HCT116 (cell line): ENCODE measurements at regions not wholly inside any gene's neighbourhood (a gene's known extent, or its start where the extent isn't known, plus 50 kb on each side); places are given as distances from the start of the nearest gene placed in this dataset.

Experiments used
- ATAC-seq: fragments of 200-7000 bp; cut with Tn5 transposase; 2 replicates; pipeline ENCODE4 v1.9.1; 2020; ENCODE audit warnings: mild to moderate bottlenecking, moderate library complexity
- BruUV-seq: library from RNA; stranded (reverse); fragments of 400-500 nt; replicated peaks from 2 replicates; lab custom pipeline; 2021; lab: Mats Ljungman, UMichigan
- CTCF ChIA-PET: fragments of 300-600 bp; sonication (Branson Sonifier 250); formaldehyde crosslinking; loops from one replicate; lab custom pipeline; 2021; ENCODE audit warnings: antibody characterized with exemption; lab: Charles Lee
- POLR2A ChIA-PET: fragments of 300-600, 350-600 bp; sonication (Branson Sonifier 250); formaldehyde crosslinking; loops from one replicate; lab custom pipeline; 2021; ENCODE audit warnings: antibody characterized with exemption; lab: Charles Lee
- RAD21 ChIA-PET, 2 experiments: fragments of 300-600 bp; sonication (Branson Sonifier 250); formaldehyde crosslinking; loops; one replicate each; lab custom pipeline; 2023; ENCODE audit warnings: low total read pairs in 2 of 2; ENCODE audit not compliant: uncharacterized antibody in 2 of 2, unreplicated experiment in 2 of 2, low non-redundant PET in 1 of 2; lab: Charles Lee
- DNase-seq: peaks from one replicate; pipeline ENCODE4 v3.0.0-alpha.2; 2010; ENCODE audit warnings: low read depth, low spot score
- H2AFZ ChIP-seq: fragments of 200-600 bp; shearing (Covaris generic), sonication (generic); 2 replicates; pipeline ENCODE4 v1.6.1; 2017; ENCODE audit warnings: low read depth, mixed run types, mixed read lengths, antibody characterized with exemption, low read length; ENCODE audit not compliant: poor library complexity, severe bottlenecking
- H3K27ac ChIP-seq: 2 replicates; pipeline ENCODE4 v1.5.1; 2012; ENCODE audit warnings: low read depth, low read length
- H3K27me3 ChIP-seq: fragments of 200-600 bp; sonication (generic); 2 replicates; pipeline ENCODE4 v1.6.1; 2016; ENCODE audit warnings: mixed run types, low read length, mixed read lengths; ENCODE audit not compliant: insufficient read depth
- H3K36me3 ChIP-seq, 2 experiments: fragments of 200-500 bp in 1 of 2; fragments of 200-600 bp in 1 of 2; sonication (Bioruptor generic) in 1 of 2; sonication (generic) in 1 of 2; 2 replicates each; pipeline versions ENCODE4 v1.5.1 to v1.6.1; 2014 to 2016; ENCODE audit warnings: low read length in 2 of 2, inconsistent platforms in 1 of 2, mixed read lengths in 1 of 2, mixed run types in 1 of 2; ENCODE audit not compliant: insufficient read depth in 2 of 2, control insufficient read depth in 1 of 2
- H3K4me1 ChIP-seq, 2 experiments: fragments of 200-600 bp in 1 of 2; sonication (generic) in 1 of 2; 2 replicates each; pipeline versions ENCODE4 v1.5.1 to v1.6.1; 2012 to 2017; ENCODE audit warnings: low read length in 2 of 2, inconsistent platforms in 1 of 2, mild to moderate bottlenecking in 1 of 2, mixed read lengths in 1 of 2, mixed run types in 1 of 2, moderate library complexity in 1 of 2; ENCODE audit not compliant: insufficient read depth in 2 of 2, control insufficient read depth in 1 of 2
- H3K4me2 ChIP-seq: fragments of 200-600 bp; sonication (generic); 2 replicates; pipeline ENCODE4 v1.6.1; 2017; ENCODE audit warnings: mixed run types, low read length, mixed read lengths
- H3K4me3 ChIP-seq, 2 experiments: fragments of 200-600 bp in 1 of 2; sonication (generic) in 1 of 2; replicated peaks in 1 of 2; 2 replicates each; pipeline ENCODE4 v1.5.1; 2011 to 2016; ENCODE audit warnings: low read length in 2 of 2, control low read depth in 1 of 2, low read depth in 1 of 2, mild to moderate bottlenecking in 1 of 2, mixed read lengths in 1 of 2, mixed run types in 1 of 2
- H3K79me2 ChIP-seq: fragments of 200-600 bp; sonication (generic); 2 replicates; pipeline ENCODE4 v1.6.1; 2017; ENCODE audit warnings: mild to moderate bottlenecking, mixed run types, low read length, moderate library complexity, mixed read lengths; ENCODE audit not compliant: insufficient read depth
- H3K9ac ChIP-seq: fragments of 200-600 bp; sonication (generic); 2 replicates; pipeline ENCODE4 v1.6.1; 2016; ENCODE audit warnings: low read length, mixed read lengths
- H3K9me2 ChIP-seq: fragments of 200-600 bp; sonication (generic), shearing (Covaris generic); 2 replicates; pipeline ENCODE4 v1.6.1; 2017; ENCODE audit warnings: mixed run types, mild to moderate bottlenecking, moderate library complexity; ENCODE audit not compliant: insufficient read depth
- H3K9me3 ChIP-seq, 2 experiments: fragments of 200-500 bp in 1 of 2; fragments of 200-600 bp in 1 of 2; sonication (Bioruptor generic) in 1 of 2; sonication (generic) in 1 of 2; 2 replicates each; pipeline ENCODE4 v1.6.1; 2014 to 2017; ENCODE audit warnings: low read length in 2 of 2, mixed read lengths in 2 of 2, inconsistent platforms in 1 of 2, low read depth in 1 of 2, mild to moderate bottlenecking in 1 of 2, mixed run types in 1 of 2, moderate library complexity in 1 of 2; ENCODE audit not compliant: control insufficient read depth in 1 of 2, insufficient read depth in 1 of 2
- H4K20me1 ChIP-seq: fragments of 200-600 bp; sonication (generic), shearing (Covaris generic); 2 replicates; pipeline ENCODE4 v1.6.1; 2017; ENCODE audit warnings: mixed run types, mild to moderate bottlenecking, moderate library complexity; ENCODE audit not compliant: insufficient read depth
- CBX3 ChIP-seq: IDR thresholded peaks from 2 replicates; pipeline ENCODE4 v1.6.1; 2012; ENCODE audit warnings: low read depth
- CEBPB ChIP-seq: IDR thresholded peaks from 2 replicates; pipeline ENCODE4 v1.6.1; 2012; ENCODE audit warnings: low read depth
- EGR1 ChIP-seq: IDR thresholded peaks from 2 replicates; pipeline ENCODE4 v1.6.1; 2012; ENCODE audit warnings: low read depth
- EZH2 ChIP-seq: fragments of 200-600 bp; sonication (generic); IDR thresholded peaks from 2 replicates; pipeline ENCODE4 v1.6.1; 2017; ENCODE audit warnings: antibody characterized with exemption, mixed run types
- JUND ChIP-seq: IDR thresholded peaks from 2 replicates; pipeline ENCODE4 v1.6.1; 2012
- POLR2A ChIP-seq: IDR thresholded peaks from 2 replicates; pipeline ENCODE4 v1.7.0; 2011; ENCODE audit warnings: borderline replicate concordance; ENCODE audit not compliant: insufficient read depth, insufficient read length; ENCODE audit errors: extremely low read depth
- POLR2AphosphoS5 ChIP-seq: IDR thresholded peaks from 2 replicates; pipeline ENCODE4 v1.6.1; 2011; ENCODE audit warnings: mild to moderate bottlenecking, low read depth, low read length, moderate library complexity
- RAD21 ChIP-seq: IDR thresholded peaks from 2 replicates; pipeline ENCODE4 v1.6.1; 2012; ENCODE audit warnings: low read depth, mild to moderate bottlenecking
- SIN3A ChIP-seq: IDR thresholded peaks from 2 replicates; pipeline ENCODE4 v1.6.1; 2012; ENCODE audit warnings: low read depth
- SP1 ChIP-seq: IDR thresholded peaks from 2 replicates; pipeline ENCODE4 v1.6.1; 2012; ENCODE audit warnings: low read depth
- SRF ChIP-seq: IDR thresholded peaks from 2 replicates; pipeline ENCODE4 v1.6.1; 2012; ENCODE audit warnings: low read depth
- TCF7L2 ChIP-seq: IDR thresholded peaks from 2 replicates; pipeline ENCODE4 v1.7.0; 2011; ENCODE audit warnings: borderline replicate concordance, inconsistent platforms; ENCODE audit not compliant: insufficient read depth, insufficient read length; ENCODE audit errors: extremely low read depth
- YY1 ChIP-seq: IDR thresholded peaks from 2 replicates; pipeline ENCODE4 v1.6.1; 2011; ENCODE audit warnings: low read length, low read depth, moderate library complexity, mild to moderate bottlenecking; ENCODE audit not compliant: insufficient replicate concordance; ENCODE audit errors: extremely low read depth
- ZFX ChIP-seq: fragments of 450-650 bp; IDR thresholded peaks from 2 replicates; pipeline ENCODE4 v1.6.1; 2017
- intact Hi-C: fragments of 100-400 bp; cut with micrococcal nuclease; formaldehyde crosslinking; loops from 2 replicates; pipeline ENCODE4 v1.10.0; 2022
- TF ChIP-seq, protein P1 (sequence below), 3 experiments: fragments of 200-600 bp in 1 of 3; sonication (generic) in 1 of 3; IDR thresholded peaks in 2 of 3; conservative IDR thresholded peaks in 1 of 3; 2 replicates each; pipeline ENCODE4 v1.5.1; 2012 to 2017; ENCODE audit warnings: low read depth in 2 of 3, low read length in 2 of 3, antibody characterized with exemption in 1 of 3, borderline replicate concordance in 1 of 3, control low read depth in 1 of 3, mild to moderate bottlenecking in 1 of 3, mixed read lengths in 1 of 3, mixed run types in 1 of 3, moderate library complexity in 1 of 3; ENCODE audit not compliant: insufficient read depth in 1 of 3
- TF ChIP-seq, protein P2 (sequence below): IDR thresholded peaks from 2 replicates; pipeline ENCODE4 v1.6.1; 2012
- TF ChIP-seq, protein P3 (sequence below): IDR thresholded peaks from 2 replicates; pipeline ENCODE4 v1.6.1; 2012
- TF ChIP-seq, protein P4 (sequence below): IDR thresholded peaks from 2 replicates; pipeline ENCODE4 v1.6.1; 2011; ENCODE audit warnings: mild to moderate bottlenecking, low read length, moderate library complexity; ENCODE audit not compliant: insufficient replicate concordance; ENCODE audit errors: extremely low read depth

DNA sequence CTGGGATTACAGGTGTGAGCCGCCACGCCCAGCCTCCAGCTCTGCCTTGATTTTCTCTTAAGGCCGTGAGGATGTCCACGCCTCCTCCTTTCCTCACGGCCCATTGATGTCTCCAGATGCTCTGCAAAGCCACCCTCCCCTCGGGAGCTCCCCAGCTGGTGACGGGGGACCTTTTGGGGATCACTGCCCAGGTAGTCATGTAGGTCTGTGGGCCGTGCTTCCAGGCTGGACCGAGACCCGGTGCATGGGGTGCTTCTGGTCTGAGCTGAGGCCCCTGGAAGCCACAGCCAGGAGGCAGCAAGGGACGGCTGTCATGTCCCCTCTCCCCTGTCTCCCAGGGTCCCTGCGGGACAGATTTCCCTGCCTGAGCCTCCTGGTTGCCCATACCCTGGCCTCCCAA is 277.8 kb downstream of the SEC14L1 start:
- no peaks in the 10 kb centered on the region; the same call in 1 of the 2 replicates for H4K20me1 ChIP-seq

More for the DNA sequence above, 277.8 kb downstream of the SEC14L1 start:
- no peak overlapping the region for H3K4me3 ChIP-seq
- H3K9me3 ChIP-seq: no peaks in the 10 kb centered on the region
- H3K9me2 ChIP-seq: no peaks in the 10 kb centered on the region
- intact Hi-C loops: no loop called here
- TF ChIP-seq, protein P1, sequence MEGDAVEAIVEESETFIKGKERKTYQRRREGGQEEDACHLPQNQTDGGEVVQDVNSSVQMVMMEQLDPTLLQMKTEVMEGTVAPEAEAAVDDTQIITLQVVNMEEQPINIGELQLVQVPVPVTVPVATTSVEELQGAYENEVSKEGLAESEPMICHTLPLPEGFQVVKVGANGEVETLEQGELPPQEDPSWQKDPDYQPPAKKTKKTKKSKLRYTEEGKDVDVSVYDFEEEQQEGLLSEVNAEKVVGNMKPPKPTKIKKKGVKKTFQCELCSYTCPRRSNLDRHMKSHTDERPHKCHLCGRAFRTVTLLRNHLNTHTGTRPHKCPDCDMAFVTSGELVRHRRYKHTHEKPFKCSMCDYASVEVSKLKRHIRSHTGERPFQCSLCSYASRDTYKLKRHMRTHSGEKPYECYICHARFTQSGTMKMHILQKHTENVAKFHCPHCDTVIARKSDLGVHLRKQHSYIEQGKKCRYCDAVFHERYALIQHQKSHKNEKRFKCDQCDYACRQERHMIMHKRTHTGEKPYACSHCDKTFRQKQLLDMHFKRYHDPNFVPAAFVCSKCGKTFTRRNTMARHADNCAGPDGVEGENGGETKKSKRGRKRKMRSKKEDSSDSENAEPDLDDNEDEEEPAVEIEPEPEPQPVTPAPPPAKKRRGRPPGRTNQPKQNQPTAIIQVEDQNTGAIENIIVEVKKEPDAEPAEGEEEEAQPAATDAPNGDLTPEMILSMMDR (IDR thresholded peaks at IDR 0.05 in 2 of 3, conservative IDR thresholded peaks at IDR 0.05 in 1 of 3; ENCODE audit: borderline replicate concordance in 1 of 3, insufficient read depth in 1 of 3, low read depth in 2 of 3, low read length in 2 of 3): no peak
- TF ChIP-seq, protein P2, sequence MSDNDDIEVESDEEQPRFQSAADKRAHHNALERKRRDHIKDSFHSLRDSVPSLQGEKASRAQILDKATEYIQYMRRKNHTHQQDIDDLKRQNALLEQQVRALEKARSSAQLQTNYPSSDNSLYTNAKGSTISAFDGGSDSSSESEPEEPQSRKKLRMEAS: no peak
- TF ChIP-seq, protein P3, sequence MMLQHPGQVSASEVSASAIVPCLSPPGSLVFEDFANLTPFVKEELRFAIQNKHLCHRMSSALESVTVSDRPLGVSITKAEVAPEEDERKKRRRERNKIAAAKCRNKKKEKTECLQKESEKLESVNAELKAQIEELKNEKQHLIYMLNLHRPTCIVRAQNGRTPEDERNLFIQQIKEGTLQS: no peak
- TF ChIP-seq TCF7L2 (no peak), CBX3 (no peak), POLR2A (no peak), SRF (no peak), ZFX (no peak), SIN3A (no peak), EZH2 (no peak), EGR1 (no peak), JUND (no peak), RAD21 (no peak), POLR2AphosphoS5 (no peak), SP1 (no peak), YY1 (no peak), CEBPB (no peak)
- TF ChIP-seq, protein P4, sequence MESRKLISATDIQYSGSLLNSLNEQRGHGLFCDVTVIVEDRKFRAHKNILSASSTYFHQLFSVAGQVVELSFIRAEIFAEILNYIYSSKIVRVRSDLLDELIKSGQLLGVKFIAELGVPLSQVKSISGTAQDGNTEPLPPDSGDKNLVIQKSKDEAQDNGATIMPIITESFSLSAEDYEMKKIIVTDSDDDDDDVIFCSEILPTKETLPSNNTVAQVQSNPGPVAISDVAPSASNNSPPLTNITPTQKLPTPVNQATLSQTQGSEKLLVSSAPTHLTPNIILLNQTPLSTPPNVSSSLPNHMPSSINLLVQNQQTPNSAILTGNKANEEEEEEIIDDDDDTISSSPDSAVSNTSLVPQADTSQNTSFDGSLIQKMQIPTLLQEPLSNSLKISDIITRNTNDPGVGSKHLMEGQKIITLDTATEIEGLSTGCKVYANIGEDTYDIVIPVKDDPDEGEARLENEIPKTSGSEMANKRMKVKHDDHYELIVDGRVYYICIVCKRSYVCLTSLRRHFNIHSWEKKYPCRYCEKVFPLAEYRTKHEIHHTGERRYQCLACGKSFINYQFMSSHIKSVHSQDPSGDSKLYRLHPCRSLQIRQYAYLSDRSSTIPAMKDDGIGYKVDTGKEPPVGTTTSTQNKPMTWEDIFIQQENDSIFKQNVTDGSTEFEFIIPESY: no peak
- no peak overlapping the region for H3K27ac ChIP-seq
- ATAC-seq (no peak), DNase-seq (no peak)
- ChIA-PET CTCF (interaction anchor here (1.2 kb wide), 1 partner anchor 11 kb away, joined by 3 read pairs; no protein-coding TSS in a partner anchor), POLR2A (no interaction called here), RAD21 (no interaction called here)
- H3K36me3 ChIP-seq: 0 out of 4 replicates have a peak, but pooled peaks cover 2 to 3% of the 10 kb centered on the region in 2 experiments
- H3K9ac ChIP-seq: no peak overlapping the region
- H3K4me2 ChIP-seq: no peak overlapping the region
- H2AFZ ChIP-seq: no peak overlapping the region
- no peaks in the 10 kb centered on the region for H3K27me3 ChIP-seq
- H3K79me2 ChIP-seq: peaks cover 57% of the 10 kb centered on the region
- H3K4me1 ChIP-seq: peaks cover 0 to 10% of the 10 kb centered on the region in 2 experiments; a peak in 2 of 4 replicates
- no TSS peak for BruUV-seq
